K562 (cell line): ENCODE measurements at regions not wholly inside any gene's neighbourhood (a gene's known extent, or its start where the extent isn't known, plus 50 kb on each side); places are given as distances from the start of the nearest gene placed in this dataset.

Source experiments
- ATAC-seq: fragments of 200-7000 bp; cut with Tn5 transposase; 3 replicates; pipeline ENCODE4 v1.9.1; 2020; ENCODE audit warnings: moderate library complexity
- BruUV-seq: library from RNA; stranded (reverse); fragments of 400-500 nt; replicated peaks from 2 replicates; lab custom pipeline; 2021; lab: Mats Ljungman, UMichigan
- CTCF ChIA-PET: fragments of 300-600 bp; formaldehyde crosslinking; extraction: SDS; loops from one replicate; lab custom pipeline; 2021; ENCODE audit warnings: low intra/inter-chr PET ratio; lab: Yijun Ruan, JAX
- POLR2A ChIA-PET: fragments of 300-600, 350-650 bp; sonication (Branson Sonifier 250); formaldehyde crosslinking; extraction: SDS; loops from one replicate; lab custom pipeline; 2021; ENCODE audit warnings: antibody characterized with exemption, inconsistent platforms; lab: Yijun Ruan, JAX
- DNase-seq, 4 experiments: peaks; one replicate each; pipeline versions ENCODE4 v3.0.0 to v3.0.0-alpha.2; 2011 to 2018; ENCODE audit warnings: low spot score in 3 of 4, mixed read lengths in 3 of 4; ENCODE audit errors: extremely low read depth in 1 of 4
- FAIRE-seq: peaks from 2 replicates; lab custom pipeline; 2011; peaks lifted over from hg19 to GRCh38; lab: Jason Lieb, UNC
- H2AFZ ChIP-seq: 2 replicates; pipeline ENCODE4 v1.6.0; 2011; ENCODE audit warnings: low read depth, low read length, control low read depth, inconsistent platforms
- H3K27ac ChIP-seq: fragments of 200-600 bp; 3 replicates; pipeline ENCODE4 v1.8.0; 2011; ENCODE audit warnings: low read depth, mild to moderate bottlenecking, control low read depth, inconsistent platforms, low read length, moderate library complexity, mixed read lengths; ENCODE audit errors: extremely low read depth
- H3K27me3 ChIP-seq, 2 experiments: fragments of 300-600 bp in 1 of 2; 2 replicates in 1 of 2; 3 replicates in 1 of 2; pipeline versions ENCODE4 v1.6.0 to v1.8.0; 2011; ENCODE audit warnings: inconsistent platforms in 2 of 2, low read length in 2 of 2, mild to moderate bottlenecking in 1 of 2, mixed read lengths in 1 of 2, moderate library complexity in 1 of 2; ENCODE audit not compliant: control insufficient read depth in 2 of 2, insufficient read depth in 2 of 2
- H3K36me3 ChIP-seq: fragments of 300-600 bp; 3 replicates; pipeline ENCODE4 v1.8.0; 2011; ENCODE audit warnings: mild to moderate bottlenecking, low read length, inconsistent platforms; ENCODE audit not compliant: control insufficient read depth, insufficient read depth
- H3K4me1 ChIP-seq, 2 experiments: fragments of 200-600 bp in 1 of 2; replicated peaks in 1 of 2; 2 replicates in 1 of 2; 3 replicates in 1 of 2; pipeline versions ENCODE4 v1.5.1 to v1.8.0; 2011; ENCODE audit warnings: inconsistent platforms in 2 of 2, low read length in 2 of 2, mild to moderate bottlenecking in 1 of 2, mixed read lengths in 1 of 2, moderate library complexity in 1 of 2; ENCODE audit not compliant: control insufficient read depth in 2 of 2, insufficient read depth in 2 of 2
- H3K4me2 ChIP-seq: 2 replicates; pipeline ENCODE4 v1.6.1; 2011; ENCODE audit warnings: low read length, control low read depth, inconsistent platforms, mixed read lengths; ENCODE audit not compliant: insufficient read depth
- H3K4me3 ChIP-seq: fragments of 200-600 bp; sonication (generic), shearing (Covaris generic); 2 replicates; pipeline ENCODE4 v1.5.1; 2016; ENCODE audit warnings: control low read depth, inconsistent platforms
- H3K79me2 ChIP-seq: fragments of 200-600 bp; 3 replicates; pipeline ENCODE4 v1.8.0; 2011; ENCODE audit warnings: low read length, inconsistent platforms; ENCODE audit not compliant: control insufficient read depth, insufficient read depth
- H3K9ac ChIP-seq, 2 experiments: 2 replicates each; pipeline versions ENCODE4 v1.6.0 to v1.6.1; 2011; ENCODE audit warnings: low read depth in 2 of 2, low read length in 2 of 2, control low read depth in 1 of 2, inconsistent platforms in 1 of 2, mild to moderate bottlenecking in 1 of 2, mixed read lengths in 1 of 2; ENCODE audit not compliant: insufficient read depth in 1 of 2
- H3K9me1 ChIP-seq: one replicate; pipeline ENCODE4 v1.6.0; 2011; ENCODE audit warnings: inconsistent platforms, mild to moderate bottlenecking, low read length, moderate library complexity; ENCODE audit not compliant: control insufficient read depth, insufficient read depth
- H3K9me3 ChIP-seq: replicated peaks from 2 replicates; pipeline ENCODE4 v1.5.1; 2011; ENCODE audit warnings: low read depth, low read length, inconsistent platforms; ENCODE audit not compliant: control insufficient read depth, insufficient read depth
- H4K20me1 ChIP-seq: replicated peaks from 2 replicates; pipeline ENCODE4 v1.6.1; 2011; ENCODE audit warnings: low read length, inconsistent platforms, mixed read lengths; ENCODE audit not compliant: control insufficient read depth, insufficient read depth
- HDAC2 ChIP-seq: fragments of 450-650 bp; IDR thresholded peaks from 2 replicates; pipeline ENCODE4 v1.6.1; 2016; ENCODE audit warnings: mild to moderate bottlenecking
- HNRNPH1 ChIP-seq: fragments of 200-400 bp; formaldehyde crosslinking; optimal IDR thresholded peaks from 2 replicates; pipeline ENCODE3; 2017; ENCODE audit warnings: low read depth, mild to moderate bottlenecking, low read length, moderate library complexity
- JUND ChIP-seq, 2 experiments: IDR thresholded peaks; 2 replicates in 1 of 2; 3 replicates in 1 of 2; pipeline ENCODE4 v1.6.1; 2011; ENCODE audit warnings: borderline replicate concordance in 2 of 2, low read depth in 2 of 2, low read length in 2 of 2, improper control_type of control experiment in 1 of 2, missing biosample characterization in 1 of 2, missing genetic modification characterization in 1 of 2, missing genetic modification reagents in 1 of 2
- KHSRP ChIP-seq: fragments of 450-650 bp; IDR thresholded peaks from 2 replicates; pipeline ENCODE4 v1.6.1; 2017
- NCOA4 ChIP-seq: fragments of 450-650 bp; IDR thresholded peaks from 2 replicates; pipeline ENCODE4 v1.6.1; 2018; ENCODE audit warnings: mild to moderate bottlenecking; ENCODE audit not compliant: partially characterized antibody
- PHTF2 ChIP-seq: fragments of 250-450 bp; sonication (Bioruptor Pico); IDR thresholded peaks from 2 replicates; pipeline ENCODE4 v1.5.0; 2021; ENCODE audit warnings: mild to moderate bottlenecking
- POU5F1 ChIP-seq: fragments of 150-350 bp; IDR thresholded peaks from 2 replicates; pipeline ENCODE4 v1.6.1; 2014; ENCODE audit warnings: borderline replicate concordance, low read length, low read depth, mild to moderate bottlenecking; ENCODE audit not compliant: partially characterized antibody
- RFX7 ChIP-seq: fragments of 250-450 bp; sonication (Bioruptor Pico); IDR thresholded peaks from 2 replicates; pipeline ENCODE4 v1.5.1; 2021; ENCODE audit warnings: mild to moderate bottlenecking
- SIN3B ChIP-seq: fragments of 450-650 bp; IDR thresholded peaks from 2 replicates; pipeline ENCODE4 v1.6.1; 2017; ENCODE audit warnings: low read depth, mild to moderate bottlenecking, moderate library complexity
- TCF15 ChIP-seq: fragments of 250-450 bp; sonication (Bioruptor Pico); IDR thresholded peaks from 2 replicates; pipeline ENCODE4 v1.8.0; 2022; ENCODE audit warnings: moderate library complexity, mild to moderate bottlenecking, inconsistent platforms
- TRIM24 ChIP-seq, 2 experiments: fragments of 450-650 bp; IDR thresholded peaks; 2 replicates each; pipeline ENCODE4 v1.6.1; 2016
- ZBTB12 ChIP-seq: fragments of 250-450 bp; sonication (Bioruptor Pico); IDR thresholded peaks from 2 replicates; pipeline ENCODE4 v1.4.0; 2020
- ZFPM2 ChIP-seq: fragments of 250-450 bp; sonication (Bioruptor Pico); IDR thresholded peaks from 2 replicates; pipeline ENCODE4 v1.5.1; 2022; ENCODE audit warnings: mild to moderate bottlenecking
- ZNF121 ChIP-seq: sonication (generic); formaldehyde crosslinking; conservative IDR thresholded peaks from 2 replicates; pipeline ENCODE4 v1.8.0; 2022; ENCODE audit warnings: missing genetic modification reagents
- ZNF77 ChIP-seq: fragments of 250-450 bp; sonication (Bioruptor Pico); IDR thresholded peaks from 2 replicates; pipeline ENCODE4 v1.5.0; 2020
- WGBS: fragments of 100-300 bp; shearing (Covaris generic); methylation state at CpG from one replicate; pipeline ENCODE4 v1.1.6; 2016; ENCODE audit warnings: low coverage, mixed read lengths; ENCODE audit not compliant: insufficient coverage; ENCODE audit errors: missing lambda C conversion rate; 5-methylcytosine and 5-hydroxymethylcytosine counted together
- in situ Hi-C: fragments of 300-500 bp; cut with MboI; formaldehyde crosslinking; loops from 4 replicates; pipeline ENCODE4 v1.15.0; 2018; ENCODE audit warnings: inconsistent platforms, mixed read lengths
- intact Hi-C: fragments of 100-400 bp; cut with micrococcal nuclease; formaldehyde crosslinking; loops from 2 replicates; pipeline ENCODE4 v1.14.2; 2022
- TF ChIP-seq, protein P1 (sequence below): fragments of 450-650 bp; formaldehyde crosslinking; IDR thresholded peaks from 2 replicates; pipeline ENCODE4 v1.4.0; 2022; ENCODE audit warnings: missing genetic modification characterization

GRCh38 chr11:90847268-90847886 lies 624.5 kb upstream of the CHORDC1 start:
- BruUV-seq = no TSS peak
- Histone ChIP-seq H3K4me3 (no peak overlapping the region), H3K4me2 (no peak overlapping the region), H2AFZ (no peak overlapping the region), H3K36me3 (no peaks in the 10 kb centered on the region), H3K79me2 (no peaks in the 10 kb centered on the region), H3K4me1 (no peaks in the 10 kb centered on the region), H3K9ac (no peak overlapping the region), H3K27ac (no peak overlapping the region), H4K20me1 (no peaks in the 10 kb centered on the region), H3K27me3 (no peaks in the 10 kb centered on the region)
- ChIA-PET CTCF (no interaction called here), POLR2A (no interaction called here)
- intact Hi-C loops (no loop called here), in situ Hi-C loops (no loop called here)
- no peak for DNase-seq
- whole genome bisulfite sequencing = 0% methylated on average over 1 of the region's 1 CpG
- no peak for FAIRE-seq
- TF ChIP-seq, protein P1, sequence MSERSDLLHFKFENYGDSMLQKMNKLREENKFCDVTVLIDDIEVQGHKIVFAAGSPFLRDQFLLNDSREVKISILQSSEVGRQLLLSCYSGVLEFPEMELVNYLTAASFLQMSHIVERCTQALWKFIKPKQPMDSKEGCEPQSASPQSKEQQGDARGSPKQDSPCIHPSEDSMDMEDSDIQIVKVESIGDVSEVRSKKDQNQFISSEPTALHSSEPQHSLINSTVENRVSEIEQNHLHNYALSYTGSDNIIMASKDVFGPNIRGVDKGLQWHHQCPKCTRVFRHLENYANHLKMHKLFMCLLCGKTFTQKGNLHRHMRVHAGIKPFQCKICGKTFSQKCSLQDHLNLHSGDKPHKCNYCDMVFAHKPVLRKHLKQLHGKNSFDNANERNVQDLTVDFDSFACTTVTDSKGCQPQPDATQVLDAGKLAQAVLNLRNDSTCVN (CRISPR knock-in tag) = no peak
- TF ChIP-seq ZFPM2 (CRISPR knock-in tag) = no peak
- TF ChIP-seq ZNF77 (CRISPR knock-in tag) = no peak
- TF ChIP-seq POU5F1 = no peak
- TF ChIP-seq ZNF121 = no peak
- TF ChIP-seq RFX7 (CRISPR knock-in tag) = no peak
- no peak for TF ChIP-seq NCOA4
- TF ChIP-seq KHSRP = no peak
- no peak for TF ChIP-seq HDAC2
- TF ChIP-seq JUND (IDR thresholded peaks at IDR 0.05; ENCODE audit: borderline replicate concordance, low read depth, low read length) = no peak
- no peak for TF ChIP-seq JUND (tag; IDR thresholded peaks at IDR 0.05; ENCODE audit: borderline replicate concordance, low read depth, low read length)
- TF ChIP-seq PHTF2 = no peak
- TF ChIP-seq ZBTB12 = no peak
- no peak for TF ChIP-seq HNRNPH1
- TF ChIP-seq SIN3B = no peak
- TF ChIP-seq TCF15 (CRISPR knock-in tag) = no peak
- TF ChIP-seq TRIM24 (IDR thresholded peaks at IDR 0.05) = no peak
- TF ChIP-seq, all 486 proteins: peak for 0
- no peak for ATAC-seq
- H3K9me1 ChIP-seq = no peaks in the 10 kb centered on the region
- H3K9me3 ChIP-seq = no peaks in the 10 kb centered on the region
